GM18517 (cell line): ENCODE measurements at regions not wholly inside any gene's neighbourhood (a gene's known extent, or its start where the extent isn't known, plus 50 kb on each side); places are given as distances from the start of the nearest gene placed in this dataset.

ENCODE experiments used
- ATAC-seq: cut with Tn5 transposase; IDR thresholded peaks from one replicate; pipeline ENCODE4 v1.9.1; 2021; ENCODE audit warnings: mild to moderate bottlenecking, moderate library complexity; ENCODE audit not compliant: unreplicated experiment

- no peak for ATAC-seq
Observed at GRCh38 chr20:23153696-23154341, 67.7 kb upstream of the CD93 start.

- ATAC-seq: no peak
Observed at GRCh38 chr20:23152902-23153301, 66.8 kb upstream of the CD93 start.

GRCh38 chr20:23152308-23152892 is 66.3 kb upstream of the CD93 start:
- ATAC-seq: no peak

- no peak for ATAC-seq
Observed at GRCh38 chr20:23151885-23152284, 65.8 kb upstream of the CD93 start.

- no peak for ATAC-seq
Observed at GRCh38 chr20:23151008-23151703, 65.0 kb upstream of the CD93 start.

GRCh38 chr20:23150304-23151007 is 64.3 kb upstream of the CD93 start:
- no peak for ATAC-seq

- ATAC-seq: no peak
Observed at GRCh38 chr20:23149623-23150279, 63.6 kb upstream of the CD93 start.

- no peak for ATAC-seq
Observed at GRCh38 chr20:23148731-23149570, 62.8 kb upstream of the CD93 start.

- ATAC-seq: peak; percentile 65
Observed at GRCh38 chr20:23147964-23148730, 62.0 kb upstream of the CD93 start.

- no peak for ATAC-seq
Observed at GRCh38 chr20:23147647-23147963, 61.5 kb upstream of the CD93 start.

- no peak for ATAC-seq
Observed at GRCh38 chr20:23146857-23147637, 60.9 kb upstream of the CD93 start.

- ATAC-seq: no peak
Observed at GRCh38 chr20:23146181-23146580, 60.1 kb upstream of the CD93 start.

GRCh38 chr20:23145281-23145700 is 59.2 kb upstream of the CD93 start:
- no peak for ATAC-seq

- ATAC-seq: no peak
Observed at GRCh38 chr20:23144856-23145255, 58.7 kb upstream of the CD93 start.

GRCh38 chr20:23143986-23144690 is 58.0 kb upstream of the CD93 start:
- no peak for ATAC-seq

GRCh38 chr20:23143098-23143497 is 57.0 kb upstream of the CD93 start:
- ATAC-seq: no peak

GRCh38 chr20:23142162-23143050 is 56.3 kb upstream of the CD93 start:
- ATAC-seq: peak; percentile 74
